Osteocyte (in vitro differentiated cells): ENCODE measurements at regions not wholly inside any gene's neighbourhood (a gene's known extent, or its start where the extent isn't known, plus 50 kb on each side); places are given as distances from the start of the nearest gene placed in this dataset.
"Not testable (repeated sequence)": the region's sequence is repeated elsewhere in the genome, so short reads cannot be mapped to it uniquely, and the experiment has no call there.

Experiments
- DNase-seq: peaks from one replicate; pipeline ENCODE4 v3.0.0; 2021; ENCODE audit warnings: mixed read lengths; ENCODE audit not compliant: unreplicated experiment; ENCODE audit errors: extremely low spot score
- H3K27ac Mint-ChIP-seq: one replicate; pipeline ENCODE4 v1.8.0; 2021; ENCODE audit warnings: mild to moderate bottlenecking, mixed read lengths; ENCODE audit not compliant: unreplicated experiment
- H3K27me3 Mint-ChIP-seq: one replicate; pipeline ENCODE4 v1.8.0; 2021; ENCODE audit warnings: mixed read lengths; ENCODE audit not compliant: unreplicated experiment
- H3K36me3 Mint-ChIP-seq: one replicate; pipeline ENCODE4 v1.8.0; 2021; ENCODE audit warnings: mixed read lengths; ENCODE audit not compliant: unreplicated experiment
- H3K4me1 Mint-ChIP-seq: one replicate; pipeline ENCODE4 v1.8.0; 2021; ENCODE audit warnings: mixed read lengths; ENCODE audit not compliant: unreplicated experiment
- H3K4me3 Mint-ChIP-seq: one replicate; pipeline ENCODE4 v1.8.0; 2021; ENCODE audit warnings: mild to moderate bottlenecking, moderate library complexity, mixed read lengths; ENCODE audit not compliant: unreplicated experiment
- H3K9me3 Mint-ChIP-seq: one replicate; pipeline ENCODE4 v1.8.0; 2021; ENCODE audit warnings: mixed read lengths; ENCODE audit not compliant: unreplicated experiment
- CTCF ChIP-seq: fragments of 200-600 bp; sonication (generic); IDR thresholded peaks from 2 replicates; pipeline ENCODE4 v1.5.0; 2021; ENCODE audit warnings: antibody characterized with exemption, mild to moderate bottlenecking, moderate library complexity

- H3K36me3 Mint-ChIP-seq: no peaks in the 10 kb centered on the region
- TF ChIP-seq CTCF: no peak
- H3K4me3 Mint-ChIP-seq: no peak overlapping the region
- H3K27me3 Mint-ChIP-seq: no peaks in the 10 kb centered on the region
- DNase-seq: no peak
- no peaks in the 10 kb centered on the region for H3K9me3 Mint-ChIP-seq
- H3K4me1 Mint-ChIP-seq: no peaks in the 10 kb centered on the region
- no peak overlapping the region for H3K27ac Mint-ChIP-seq
Measured at GRCh38 chr2:21371499-21372003, 247.8 kb downstream of the TDRD15 start.

- Mint-ChIP-seq H3K4me1 (no peaks in the 10 kb centered on the region), H3K27ac (no peak overlapping the region), H3K36me3 (no peaks in the 10 kb centered on the region), H3K27me3 (no peaks in the 10 kb centered on the region), H3K9me3 (no peaks in the 10 kb centered on the region), H3K4me3 (no peak overlapping the region)
- TF ChIP-seq CTCF: no peak
- no peak for DNase-seq
Measured at GRCh38 chr2:21372654-21373053, 248.9 kb downstream of the TDRD15 start.

GRCh38 chr2:21376864-21377263, 253.1 kb downstream of the TDRD15 start:
- no peaks in the 10 kb centered on the region for H3K36me3 Mint-ChIP-seq
- DNase-seq: no peak
- no peaks in the 10 kb centered on the region for H3K27me3 Mint-ChIP-seq
- peaks cover 4% of the 10 kb centered on the region for H3K9me3 Mint-ChIP-seq
- no peaks in the 10 kb centered on the region for H3K4me1 Mint-ChIP-seq
- no peak overlapping the region for H3K4me3 Mint-ChIP-seq
- no peak for TF ChIP-seq CTCF
- no peak overlapping the region for H3K27ac Mint-ChIP-seq

- Mint-ChIP-seq H3K36me3 (no peaks in the 10 kb centered on the region), H3K27me3 (no peaks in the 10 kb centered on the region), H3K4me3 (no peak overlapping the region), H3K9me3 (peaks cover 4% of the 10 kb centered on the region), H3K4me1 (no peaks in the 10 kb centered on the region), H3K27ac (no peak overlapping the region)
- DNase-seq: no peak
- TF ChIP-seq CTCF: no peak
Measured at GRCh38 chr2:21379140-21379539, 255.4 kb downstream of the TDRD15 start.

GRCh38 chr2:21379668-21380067, 255.9 kb downstream of the TDRD15 start:
- H3K4me1 Mint-ChIP-seq, H3K27ac Mint-ChIP-seq, H3K36me3 Mint-ChIP-seq: not testable (repeated sequence)

GRCh38 chr2:21381421-21381820, 257.7 kb downstream of the TDRD15 start:
- peaks cover 7% of the 10 kb centered on the region for H3K9me3 Mint-ChIP-seq
- H3K36me3 Mint-ChIP-seq: no peaks in the 10 kb centered on the region
- TF ChIP-seq CTCF: no peak
- H3K4me1 Mint-ChIP-seq: no peaks in the 10 kb centered on the region
- H3K27ac Mint-ChIP-seq: no peak overlapping the region
- no peak overlapping the region for H3K4me3 Mint-ChIP-seq
- no peaks in the 10 kb centered on the region for H3K27me3 Mint-ChIP-seq
- no peak for DNase-seq

More at GRCh38 chr2:21379668-21380067, 255.9 kb downstream of the TDRD15 start:
- H3K9me3 Mint-ChIP-seq, H3K27me3 Mint-ChIP-seq, DNase-seq, H3K4me3 Mint-ChIP-seq: not testable (repeated sequence)
